GM21447 (cell line): ENCODE measurements at regions not wholly inside any gene's neighbourhood (a gene's known extent, or its start where the extent isn't known, plus 50 kb on each side); places are given as distances from the start of the nearest gene placed in this dataset.
"Not testable (repeated sequence)": the region's sequence is repeated elsewhere in the genome, so short reads cannot be mapped to it uniquely, and the experiment has no call there.

Experiments
- ATAC-seq: cut with Tn5 transposase; IDR thresholded peaks from one replicate; pipeline ENCODE4 v1.9.1; 2021; ENCODE audit not compliant: unreplicated experiment

DNA sequence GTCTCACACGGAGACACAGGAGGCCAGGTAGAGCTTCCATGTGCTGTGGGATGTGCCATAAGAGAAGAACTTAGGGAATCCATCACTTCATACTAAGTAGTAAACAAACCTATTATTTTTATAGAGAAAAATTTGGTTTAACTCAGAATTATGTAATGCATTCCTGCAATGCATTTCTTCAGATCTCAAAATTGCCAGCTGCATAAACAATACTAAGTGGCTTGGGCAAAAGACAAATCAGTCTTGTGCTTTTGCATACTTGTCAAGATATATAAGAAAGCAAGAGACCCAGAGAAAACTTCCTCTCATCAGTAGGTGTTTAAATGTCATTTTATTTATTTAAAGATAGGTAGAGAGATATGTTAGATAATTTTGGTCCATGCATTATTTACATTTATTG is 382.1 kb upstream of the CTSO start:
- no peak for ATAC-seq

- ATAC-seq: no peak
Measured at GRCh38 chr4:156330436-156331031, 376.9 kb upstream of the CTSO start.

DNA sequence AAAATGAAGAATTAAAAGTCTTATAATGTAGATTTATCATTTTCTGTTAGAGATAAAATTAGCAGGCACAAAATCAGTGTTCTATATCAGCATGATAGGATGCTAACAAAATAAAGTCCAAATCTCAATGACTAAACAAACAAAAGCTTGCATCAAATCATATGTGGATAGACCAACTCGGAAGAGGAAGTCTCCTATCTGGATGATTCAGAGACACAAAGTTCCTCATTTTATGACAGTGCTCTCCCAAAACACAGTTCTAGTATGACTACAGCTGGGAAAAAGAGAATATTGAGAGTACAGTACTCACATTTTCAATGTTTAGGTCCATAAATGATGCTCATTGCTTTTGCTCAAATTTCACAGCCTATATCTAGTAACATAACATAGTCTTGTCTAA is 376.1 kb upstream of the CTSO start:
- no peak for ATAC-seq

- no peak for ATAC-seq
Measured at GRCh38 chr4:156328882-156329281, 375.2 kb upstream of the CTSO start.

DNA sequence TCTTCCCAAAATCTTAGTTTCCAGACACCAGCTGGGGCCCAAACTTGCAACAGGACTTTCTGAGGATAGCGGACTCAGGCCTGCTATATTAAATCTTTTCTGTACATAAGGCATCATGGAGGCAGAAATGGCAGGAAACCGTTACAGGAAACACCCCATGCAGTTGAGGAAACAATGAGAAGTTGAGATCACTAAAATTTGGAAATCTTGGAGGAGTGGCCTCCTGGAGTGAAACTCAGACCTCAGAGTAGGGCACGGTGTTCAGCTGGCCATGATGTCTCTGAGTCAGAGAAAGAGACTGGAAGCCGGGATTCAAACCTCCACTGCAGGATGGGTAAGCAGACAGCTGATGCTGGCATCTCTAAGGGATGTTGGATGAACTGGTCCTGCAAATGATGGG is 372.6 kb upstream of the CTSO start:
- ATAC-seq: no peak

- ATAC-seq: no peak
Measured at GRCh38 chr4:156322592-156322991, 368.9 kb upstream of the CTSO start.

- no peak for ATAC-seq
Measured at GRCh38 chr4:156321203-156321602, 367.5 kb upstream of the CTSO start.

- no peak for ATAC-seq
Measured at GRCh38 chr4:156313497-156313896, 359.8 kb upstream of the CTSO start.

DNA sequence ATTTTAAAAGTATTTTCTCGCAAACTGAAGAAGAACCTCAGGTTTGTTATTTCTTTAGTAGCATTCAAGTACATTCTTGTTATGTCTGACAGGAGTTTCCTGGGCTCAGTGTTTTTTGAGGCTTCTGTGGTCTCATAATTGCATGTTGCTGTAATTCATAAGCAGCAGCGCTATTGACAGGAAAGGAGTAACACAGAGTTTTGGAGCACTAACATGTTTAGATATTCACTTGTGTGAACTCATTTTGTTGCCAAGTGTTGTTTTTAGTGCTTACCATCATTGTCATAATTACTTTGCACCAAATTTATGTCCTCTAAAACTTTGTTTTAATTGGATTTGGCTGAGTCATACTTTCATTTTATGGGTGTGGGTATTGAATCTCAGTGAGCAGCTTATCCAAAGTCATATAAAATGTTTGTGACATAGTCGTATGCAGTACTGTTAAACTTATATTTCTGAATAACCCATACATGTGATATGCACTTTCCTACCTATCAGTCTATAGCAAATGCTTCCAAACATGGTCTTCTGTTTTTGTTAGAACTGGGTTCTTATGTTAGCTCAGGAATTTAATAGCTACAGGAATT is 358.7 kb upstream of the CTSO start:
- ATAC-seq: no peak

DNA sequence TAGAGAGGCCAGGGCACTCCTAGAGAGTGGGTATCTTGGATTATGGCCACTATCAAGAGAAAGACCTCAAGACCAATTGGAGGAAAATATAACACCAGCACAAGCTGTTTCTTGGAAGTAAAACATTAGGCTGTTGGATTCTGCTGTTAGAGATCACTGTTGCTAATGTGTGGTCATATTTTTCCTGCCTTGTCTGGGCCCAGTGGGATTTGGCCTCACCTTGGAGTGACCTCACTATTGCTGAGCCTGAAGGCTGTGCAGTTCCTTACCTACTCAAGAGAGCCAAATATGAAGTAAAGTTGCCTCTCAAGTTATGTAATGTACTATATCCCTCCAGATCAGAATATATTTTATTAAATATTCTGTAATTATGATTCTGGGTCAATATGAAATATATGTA is 355.4 kb upstream of the CTSO start:
- ATAC-seq: no peak

DNA sequence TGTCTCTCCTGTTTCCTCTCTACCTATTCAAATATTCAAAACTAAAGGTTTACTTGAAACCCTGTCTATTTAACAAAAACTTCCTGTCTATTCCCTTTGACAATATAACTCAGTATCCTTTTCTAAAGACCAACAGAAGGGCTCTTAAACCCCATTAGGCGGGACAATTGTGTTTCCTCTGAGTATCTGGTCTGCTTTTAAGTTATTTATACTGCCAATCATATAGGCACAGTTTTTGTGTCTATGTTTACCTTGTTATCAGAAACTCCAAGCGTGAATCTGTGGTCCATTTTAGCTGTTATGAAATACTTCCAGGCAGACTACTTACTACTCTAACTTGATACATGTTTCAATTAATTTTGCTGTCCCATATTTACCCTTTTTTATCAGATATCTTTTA is 350.0 kb upstream of the CTSO start:
- ATAC-seq: no peak

- ATAC-seq: no peak
Measured at GRCh38 chr4:156298230-156298629, 344.6 kb upstream of the CTSO start.

- ATAC-seq: no peak
Measured at GRCh38 chr4:156295676-156296195, 342.1 kb upstream of the CTSO start.

DNA sequence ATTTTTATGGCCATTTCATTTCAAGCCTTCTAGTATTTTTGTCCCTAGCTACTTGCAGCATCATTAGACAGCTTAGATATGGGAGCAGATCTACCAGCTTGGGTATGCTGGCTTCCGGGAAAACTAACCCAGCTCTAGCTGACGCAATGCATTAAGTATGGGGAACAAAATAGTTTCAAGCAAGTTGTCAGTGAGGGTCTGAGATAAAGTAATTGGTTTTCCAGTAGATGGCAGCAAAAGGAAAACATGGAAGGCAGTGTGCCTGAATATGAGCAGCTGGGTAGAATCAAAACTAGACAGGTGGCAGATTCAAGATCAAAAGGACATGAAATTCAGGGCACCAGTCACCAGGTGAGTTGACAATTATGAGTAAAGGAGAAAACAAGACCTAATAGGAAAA is 340.9 kb upstream of the CTSO start:
- no peak for ATAC-seq

DNA sequence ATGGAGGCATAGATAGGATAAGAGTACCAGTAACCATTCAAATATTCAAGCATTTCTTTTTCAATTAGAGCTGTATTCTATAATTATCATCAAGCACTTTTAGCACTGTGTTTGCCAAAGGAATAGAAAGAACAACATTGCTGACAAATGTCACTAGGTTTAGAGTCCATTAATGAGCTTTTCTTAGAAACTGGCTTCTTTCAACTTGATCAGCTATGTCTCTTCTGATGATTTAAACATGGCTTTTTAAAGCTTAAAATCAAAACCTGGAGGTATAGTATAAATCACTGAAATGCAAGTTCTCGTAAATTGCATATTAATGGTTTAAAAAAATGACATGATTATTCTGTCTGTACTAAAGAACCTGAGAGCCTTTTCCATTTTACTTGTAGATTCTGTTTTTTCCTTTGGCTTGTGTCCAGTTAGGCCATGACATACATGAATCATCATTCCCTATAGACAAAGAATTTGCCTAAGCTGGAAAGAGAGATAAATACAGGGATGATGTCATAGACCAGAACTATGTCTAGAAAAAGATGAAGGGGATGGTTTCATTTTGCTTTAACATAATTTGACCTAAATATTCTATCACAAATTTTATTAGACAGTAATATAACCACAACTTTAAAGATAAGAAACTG is 340.1 kb upstream of the CTSO start:
- no peak for ATAC-seq

- ATAC-seq: no peak
Measured at GRCh38 chr4:156291317-156291716, 337.7 kb upstream of the CTSO start.

- ATAC-seq: no peak
Measured at GRCh38 chr4:156290811-156291210, 337.1 kb upstream of the CTSO start.

- not testable (repeated sequence) for ATAC-seq
Measured at GRCh38 chr4:156290026-156290425, 336.4 kb upstream of the CTSO start.

GRCh38 chr4:156280686-156281085 is 327.0 kb upstream of the CTSO start:
- no peak for ATAC-seq

- ATAC-seq: no peak
Measured at GRCh38 chr4:156265407-156265806, 311.7 kb upstream of the CTSO start.

GRCh38 chr4:156261230-156261629 is 307.6 kb upstream of the CTSO start:
- ATAC-seq: no peak

- ATAC-seq: no peak
Measured at GRCh38 chr4:156255230-156256007, 301.8 kb upstream of the CTSO start.
